ENCODE measurements at regions not wholly inside any gene's neighbourhood (a gene's known extent, or its start where the extent isn't known, plus 50 kb on each side); places are given as distances from the start of the nearest gene placed in this dataset.

- Mint-ChIP-seq H3K9me3 (no peaks in the 10 kb centered on the region), H3K27me3 (ENCODE audit: low read depth in 2 of 2) (peaks cover 0 to 8% of the 10 kb centered on the region in 2 donors), H3K36me3 (no peaks in the 10 kb centered on the region), H3K27ac (no peak overlapping the region), H3K4me3 (no peak overlapping the region), H3K4me1 (no peaks in the 10 kb centered on the region)
- no peaks in the 10 kb centered on the region for H3K27me3 ChIP-seq (ENCODE audit: control insufficient read depth, insufficient read depth, low read length)
- no peaks in the 10 kb centered on the region for H3K4me1 ChIP-seq (ENCODE audit: control insufficient read depth, insufficient read depth, low read length)
- H3K36me3 ChIP-seq (ENCODE audit: control insufficient read depth, insufficient read depth, low read length): no peaks in the 10 kb centered on the region
- ATAC-seq (no peak), DNase-seq (no peak)
- intact Hi-C loops (cut with micrococcal nuclease): no loop called here
- H3K4me3 ChIP-seq (ENCODE audit: low read length): no peak overlapping the region
- 84% methylated on average over 4 of the region's 5 CpGs for WGBS (ENCODE audit: insufficient coverage)
- H3K9me3 ChIP-seq (ENCODE audit: control insufficient read depth, insufficient read depth, low read length): no peaks in the 10 kb centered on the region
- H3K27ac ChIP-seq (ENCODE audit: low read length): no peak overlapping the region
- no peak for TF ChIP-seq CTCF (IDR thresholded peaks at IDR 0.05)
Measured at GRCh38 chr4:16993956-16994840, 95.8 kb upstream of the LDB2 start.

GRCh38 chr4:16992566-16993225 is 94.3 kb upstream of the LDB2 start:
- Histone ChIP-seq H3K4me3 (ENCODE audit: low read length) (no peak overlapping the region), H3K27me3 (ENCODE audit: control insufficient read depth, insufficient read depth, low read length) (no peaks in the 10 kb centered on the region), H3K4me1 (ENCODE audit: control insufficient read depth, insufficient read depth, low read length) (no peaks in the 10 kb centered on the region), H3K36me3 (ENCODE audit: control insufficient read depth, insufficient read depth, low read length) (no peaks in the 10 kb centered on the region), H3K9me3 (ENCODE audit: control insufficient read depth, insufficient read depth, low read length) (no peaks in the 10 kb centered on the region), H3K27ac (ENCODE audit: low read length) (no peak overlapping the region)
- TF ChIP-seq CTCF (IDR thresholded peaks at IDR 0.05): no peak
- no peaks in the 10 kb centered on the region for H3K9me3 Mint-ChIP-seq
- DNase-seq: no peak
- intact Hi-C loops (cut with micrococcal nuclease): no loop called here
- H3K36me3 Mint-ChIP-seq: no peaks in the 10 kb centered on the region
- no peak overlapping the region for H3K4me3 Mint-ChIP-seq
- no peak overlapping the region for H3K27ac Mint-ChIP-seq
- no peak for ATAC-seq
- H3K4me1 Mint-ChIP-seq: no peaks in the 10 kb centered on the region
- 60% methylated on average over 4 of the region's 5 CpGs for WGBS (ENCODE audit: insufficient coverage)
- H3K27me3 Mint-ChIP-seq (ENCODE audit: low read depth in 2 of 2): peaks cover 10 to 13% of the 10 kb centered on the region in 2 donors

- no peak overlapping the region for H3K27ac Mint-ChIP-seq
- ATAC-seq (no peak), DNase-seq (no peak)
- intact Hi-C loops (cut with micrococcal nuclease): no loop called here
- H3K27me3 ChIP-seq (ENCODE audit: control insufficient read depth, insufficient read depth, low read length): no peaks in the 10 kb centered on the region
- no peaks in the 10 kb centered on the region for H3K4me1 Mint-ChIP-seq
- no peak for TF ChIP-seq CTCF (IDR thresholded peaks at IDR 0.05)
- H3K27ac ChIP-seq (ENCODE audit: low read length): no peak overlapping the region
- H3K4me1 ChIP-seq (ENCODE audit: control insufficient read depth, insufficient read depth, low read length): no peaks in the 10 kb centered on the region
- H3K27me3 Mint-ChIP-seq (ENCODE audit: low read depth in 2 of 2): peaks cover 10 to 13% of the 10 kb centered on the region in 2 donors
- H3K36me3 ChIP-seq (ENCODE audit: control insufficient read depth, insufficient read depth, low read length): no peaks in the 10 kb centered on the region
- WGBS (ENCODE audit: insufficient coverage): 90% methylated on average over 5 of the region's 5 CpGs
- H3K9me3 Mint-ChIP-seq: no peaks in the 10 kb centered on the region
- no peak overlapping the region for H3K4me3 ChIP-seq (ENCODE audit: low read length)
- no peak overlapping the region for H3K4me3 Mint-ChIP-seq
- no peaks in the 10 kb centered on the region for H3K36me3 Mint-ChIP-seq
- no peaks in the 10 kb centered on the region for H3K9me3 ChIP-seq (ENCODE audit: control insufficient read depth, insufficient read depth, low read length)
Measured at GRCh38 chr4:16991450-16991849, 93.0 kb upstream of the LDB2 start.
